Right lobe of liver (tissue), 6 donors: ENCODE measurements at regions not wholly inside any gene's neighbourhood (a gene's known extent, or its start where the extent isn't known, plus 50 kb on each side); places are given as distances from the start of the nearest gene placed in this dataset.

Experiments used
- ATAC-seq, 4 donors: fragments of 200-7000 bp; cut with Tn5 transposase; one replicate each; pipeline ENCODE4 v1.9.1; 2020; ENCODE audit warnings: mild to moderate bottlenecking in 4 of 4, moderate library complexity in 4 of 4
- DNase-seq, 3 donors: peaks; one replicate each; pipeline ENCODE4 v3.0.0-alpha.2; 2020
- H3K27ac ChIP-seq, 3 donors: fragments of 200-600 bp; one replicate each; pipeline ENCODE4 v1.8.0; 2022
- H3K27me3 ChIP-seq, 2 donors: fragments of 200-600 bp; one replicate each; pipeline ENCODE4 v1.8.0; 2022
- H3K36me3 ChIP-seq, 4 donors: fragments of 200-600 bp; sonication (generic) in 1 of 4; one replicate each; pipeline versions ENCODE4 v1.5.1 to v1.8.0; 2017 to 2022; ENCODE audit warnings: control low read depth in 1 of 4
- H3K4me1 ChIP-seq, 4 donors: fragments of 200-600 bp; sonication (generic) in 1 of 4; one replicate each; pipeline versions ENCODE4 v1.5.1 to v1.8.0; 2017 to 2022; ENCODE audit warnings: control low read depth in 1 of 4
- H3K4me3 ChIP-seq, 3 donors: fragments of 200-600 bp; one replicate each; pipeline ENCODE4 v1.8.0; 2022
- H3K9me3 ChIP-seq, 4 donors: fragments of 200-600 bp; sonication (generic) in 1 of 4; one replicate each; pipeline versions ENCODE4 v1.5.1 to v1.8.0; 2017 to 2022; ENCODE audit warnings: control low read depth in 1 of 4
- POLR2A ChIP-seq: fragments of 450-650 bp; IDR thresholded peaks from one replicate; pipeline ENCODE4 v1.6.1; 2017; ENCODE audit warnings: antibody characterized with exemption, mild to moderate bottlenecking
- WGBS: methylation state at CpG from one replicate; pipeline ENCODE4 v1.1.6; 2018; ENCODE audit warnings: low coverage, low lambda C conversion rate; ENCODE audit not compliant: insufficient coverage; ENCODE audit errors: missing lambda C conversion rate; 5-methylcytosine and 5-hydroxymethylcytosine counted together
- intact Hi-C, 2 donors: fragments of 100-400 bp; cut with DNase I; formaldehyde crosslinking; loops; one replicate each; pipeline versions ENCODE4 v1.11.2 to v1.14.1; 2022
- TF ChIP-seq, protein P1 (sequence below), 4 donors: fragments of 200-600 bp in 3 of 4; fragments of 450-650 bp in 1 of 4; IDR thresholded peaks; one replicate each; pipeline versions ENCODE4 v1.5.1 to v1.8.0; 2016 to 2022; ENCODE audit warnings: antibody characterized with exemption in 4 of 4, mild to moderate bottlenecking in 2 of 4
- donor health status: DM: no; HTN: yes; CAD: no.
- donor health status: DM: no; HTN: no; CAD: no.
- donor health status: DM: no; HTN: no; CAD: no.
- donor health status: DM: no; HTN: yes; CAD: no.
- donor health status: DM: no; HTN: yes; CAD: no.

DNA sequence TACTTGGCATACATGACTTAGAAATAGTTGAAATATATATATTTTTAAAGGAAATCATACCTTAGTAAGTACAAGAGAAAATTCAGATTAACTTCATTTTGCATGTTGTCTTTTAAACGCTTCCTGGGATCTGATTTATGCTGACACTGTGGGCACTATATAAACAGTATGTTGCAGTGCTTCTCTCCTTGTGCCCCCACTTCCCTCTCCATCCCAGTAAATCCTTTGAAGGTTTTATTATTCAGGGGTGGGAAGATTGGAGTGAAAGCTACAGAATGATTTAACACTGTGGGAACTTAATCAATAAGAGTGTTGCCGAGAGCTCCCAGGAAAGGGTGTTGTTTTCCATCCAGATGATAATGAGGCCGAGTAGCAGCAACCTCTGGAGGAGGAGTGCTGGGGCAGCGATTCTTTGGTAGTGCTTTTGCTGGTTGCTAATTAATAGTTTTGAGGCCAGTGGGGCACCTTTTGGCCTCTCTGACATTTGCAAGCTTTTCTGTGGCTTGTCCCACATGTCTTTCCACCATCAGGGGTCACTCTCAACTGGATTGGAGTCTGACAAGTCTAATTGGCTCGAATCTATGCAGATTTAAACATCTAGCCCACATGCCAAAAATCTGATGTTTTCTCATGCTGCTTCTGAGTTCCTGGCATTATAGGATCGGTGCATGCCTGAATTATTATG, 183.0 kb upstream of the MMS22L start:
- intact Hi-C loops = no loop called here
- ATAC-seq (no peak), DNase-seq (no peak)
- WGBS = 33% methylated on average over 5 of the region's 6 CpGs
- no peaks in the 10 kb centered on the region for H3K9me3 ChIP-seq
- H3K4me1 ChIP-seq = no peaks in the 10 kb centered on the region
- no peak overlapping the region for H3K27ac ChIP-seq
- H3K4me3 ChIP-seq = no peak overlapping the region
- H3K27me3 ChIP-seq = no peaks in the 10 kb centered on the region
- no peaks in the 10 kb centered on the region for H3K36me3 ChIP-seq
- TF ChIP-seq, protein P1, sequence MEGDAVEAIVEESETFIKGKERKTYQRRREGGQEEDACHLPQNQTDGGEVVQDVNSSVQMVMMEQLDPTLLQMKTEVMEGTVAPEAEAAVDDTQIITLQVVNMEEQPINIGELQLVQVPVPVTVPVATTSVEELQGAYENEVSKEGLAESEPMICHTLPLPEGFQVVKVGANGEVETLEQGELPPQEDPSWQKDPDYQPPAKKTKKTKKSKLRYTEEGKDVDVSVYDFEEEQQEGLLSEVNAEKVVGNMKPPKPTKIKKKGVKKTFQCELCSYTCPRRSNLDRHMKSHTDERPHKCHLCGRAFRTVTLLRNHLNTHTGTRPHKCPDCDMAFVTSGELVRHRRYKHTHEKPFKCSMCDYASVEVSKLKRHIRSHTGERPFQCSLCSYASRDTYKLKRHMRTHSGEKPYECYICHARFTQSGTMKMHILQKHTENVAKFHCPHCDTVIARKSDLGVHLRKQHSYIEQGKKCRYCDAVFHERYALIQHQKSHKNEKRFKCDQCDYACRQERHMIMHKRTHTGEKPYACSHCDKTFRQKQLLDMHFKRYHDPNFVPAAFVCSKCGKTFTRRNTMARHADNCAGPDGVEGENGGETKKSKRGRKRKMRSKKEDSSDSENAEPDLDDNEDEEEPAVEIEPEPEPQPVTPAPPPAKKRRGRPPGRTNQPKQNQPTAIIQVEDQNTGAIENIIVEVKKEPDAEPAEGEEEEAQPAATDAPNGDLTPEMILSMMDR (IDR thresholded peaks at IDR 0.05) = no peak
- TF ChIP-seq POLR2A = no peak

DNA sequence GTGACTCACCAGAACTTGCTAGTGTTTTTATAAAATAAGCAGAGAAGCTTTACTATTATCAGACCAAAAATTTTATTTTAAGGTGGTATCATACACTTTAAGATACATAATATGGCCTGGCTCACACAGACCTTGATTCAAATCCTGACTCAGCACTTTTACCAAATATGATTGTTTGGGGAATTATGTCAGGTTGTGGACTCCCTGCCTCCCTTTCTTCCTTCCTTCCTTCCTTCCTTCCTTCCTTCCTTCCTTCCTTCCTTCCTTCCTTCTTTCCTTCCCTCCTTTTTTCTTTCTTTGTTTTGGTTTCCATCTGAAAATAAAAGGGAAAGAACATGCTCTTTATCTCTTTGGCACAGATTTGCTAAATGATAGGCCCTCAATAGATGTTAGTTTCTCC, 186.0 kb upstream of the MMS22L start:
- Histone ChIP-seq H3K27me3 (no peaks in the 10 kb centered on the region), H3K36me3 (no peaks in the 10 kb centered on the region), H3K9me3 (no peaks in the 10 kb centered on the region), H3K4me3 (no peak overlapping the region), H3K27ac (no peak overlapping the region), H3K4me1 (no peaks in the 10 kb centered on the region)
- DNase-seq (no peak), ATAC-seq (no peak)
- TF ChIP-seq, protein P1 (IDR thresholded peaks at IDR 0.05) = no peak
- TF ChIP-seq POLR2A = no peak
- intact Hi-C loops = no loop called here

DNA sequence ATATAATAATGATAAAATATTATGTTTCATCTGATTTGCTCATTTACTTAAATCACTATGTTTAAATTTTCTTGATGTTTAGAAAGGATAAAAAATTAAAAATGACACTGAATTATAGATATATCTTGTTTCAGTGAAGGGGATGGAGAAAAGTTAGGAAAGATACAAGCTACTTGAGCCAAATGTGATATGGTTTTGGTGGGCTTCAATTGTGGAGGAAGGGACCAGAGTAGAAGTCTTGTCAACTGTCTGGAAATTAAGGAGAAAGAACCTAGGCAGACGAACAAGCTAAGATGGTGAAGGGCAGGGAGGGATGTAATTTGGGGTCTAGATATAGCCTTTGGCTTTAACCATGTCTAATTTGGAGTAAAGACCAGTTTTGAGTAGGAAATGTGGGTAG, 186.4 kb upstream of the MMS22L start:
- no peak overlapping the region for H3K27ac ChIP-seq
- H3K9me3 ChIP-seq = no peaks in the 10 kb centered on the region
- no peaks in the 10 kb centered on the region for H3K4me1 ChIP-seq
- TF ChIP-seq POLR2A = no peak
- TF ChIP-seq, protein P1 (IDR thresholded peaks at IDR 0.05) = no peak
- H3K4me3 ChIP-seq = no peak overlapping the region
- no peak for DNase-seq
- 13% methylated on average over 1 of the region's 1 CpG for WGBS
- intact Hi-C loops = no loop called here
- H3K36me3 ChIP-seq = no peaks in the 10 kb centered on the region
- no peaks in the 10 kb centered on the region for H3K27me3 ChIP-seq
- no peak for ATAC-seq

DNA sequence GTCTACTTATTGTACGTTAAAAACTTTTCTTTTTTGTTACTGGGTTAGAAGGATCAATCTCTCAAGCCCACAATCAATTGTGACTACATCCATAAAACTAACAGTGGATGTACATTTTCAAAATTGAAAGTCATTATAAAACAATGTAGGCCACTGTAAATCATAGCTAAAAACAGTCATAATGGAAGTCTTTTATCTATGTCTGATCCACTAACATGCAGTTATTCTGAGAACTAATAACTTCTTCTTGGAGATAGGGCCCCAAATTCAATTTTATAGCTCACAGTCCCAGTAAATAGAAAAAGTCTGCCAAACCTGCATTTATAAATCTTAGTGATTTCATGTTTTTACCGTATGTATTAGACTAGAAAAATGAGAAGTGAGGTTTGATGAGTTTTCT, 187.3 kb upstream of the MMS22L start:
- Histone ChIP-seq H3K36me3 (no peaks in the 10 kb centered on the region), H3K27ac (no peak overlapping the region), H3K4me1 (no peaks in the 10 kb centered on the region), H3K9me3 (no peaks in the 10 kb centered on the region), H3K4me3 (no peak overlapping the region), H3K27me3 (no peaks in the 10 kb centered on the region)
- 40% methylated on average over 2 of the region's 2 CpGs for WGBS
- DNase-seq = no peak
- intact Hi-C loops = no loop called here
- TF ChIP-seq POLR2A = no peak
- TF ChIP-seq, protein P1 (IDR thresholded peaks at IDR 0.05) = no peak
- no peak for ATAC-seq

DNA sequence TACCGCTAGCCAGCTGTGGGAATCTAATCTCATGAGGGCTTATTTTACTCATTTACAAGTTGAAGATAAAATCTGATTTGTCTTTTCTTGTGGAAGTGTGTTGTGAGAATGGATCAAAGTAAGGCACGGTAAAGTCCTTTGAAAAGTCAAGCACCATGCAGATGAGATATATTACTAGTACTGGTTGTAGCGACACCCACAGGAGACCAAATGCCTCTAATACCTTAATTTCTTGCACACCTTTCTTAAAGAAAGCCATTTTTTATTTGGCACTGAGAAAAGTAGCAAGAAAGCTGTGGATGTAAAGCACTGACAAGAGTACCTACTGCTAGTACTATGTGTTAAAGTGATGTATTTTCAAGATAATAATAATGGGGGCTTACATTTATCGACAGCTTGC, 191.0 kb upstream of the MMS22L start:
- ATAC-seq (no peak), DNase-seq (no peak)
- Histone ChIP-seq H3K27me3 (no peaks in the 10 kb centered on the region), H3K36me3 (no peaks in the 10 kb centered on the region), H3K27ac (no peak overlapping the region), H3K9me3 (no peaks in the 10 kb centered on the region), H3K4me1 (no peaks in the 10 kb centered on the region), H3K4me3 (no peak overlapping the region)
- 57% methylated on average over 4 of the region's 4 CpGs for WGBS
- no peak for TF ChIP-seq POLR2A
- TF ChIP-seq, protein P1 (IDR thresholded peaks at IDR 0.05) = no peak
- intact Hi-C loops = no loop called here
